CD4-positive, CD25-positive, alpha-beta regulatory T cell (primary cell): ENCODE measurements at regions not wholly inside any gene's neighbourhood (a gene's known extent, or its start where the extent isn't known, plus 50 kb on each side); places are given as distances from the start of the nearest gene placed in this dataset.

Experiments used
- ATAC-seq, 2 donors: fragments of 150-1000 bp; cut with Tn5 transposase; one replicate each; pipeline ENCODE4 v1.10.0; 2021; ENCODE audit warnings: low read depth in 2 of 2, moderate number of reproducible peaks in 2 of 2, moderate library complexity in 1 of 2
- DNase-seq, 3 donors: peaks; one replicate each; pipeline versions ENCODE4 v3.0.0 to v3.0.0-alpha.2; 2012 to 2022; ENCODE audit warnings: mixed read lengths in 1 of 3
- H3K27ac ChIP-seq: one replicate; pipeline ENCODE4 v1.7.0; 2013; ENCODE audit warnings: mild to moderate bottlenecking, low read length; ENCODE audit not compliant: insufficient read depth, poor library complexity, severe bottlenecking
- H3K27me3 ChIP-seq: one replicate; pipeline ENCODE4 v1.7.0; 2013; ENCODE audit warnings: low read length; ENCODE audit not compliant: control insufficient read depth, insufficient read depth
- H3K36me3 ChIP-seq: one replicate; pipeline ENCODE4 v1.7.0; 2013; ENCODE audit warnings: mild to moderate bottlenecking, low read length, moderate library complexity; ENCODE audit not compliant: control insufficient read depth, insufficient read depth
- H3K4me1 ChIP-seq: 2 replicates; pipeline ENCODE4 v1.7.0; 2013; ENCODE audit warnings: mild to moderate bottlenecking, low read length; ENCODE audit not compliant: insufficient read depth, control insufficient read depth, poor library complexity, severe bottlenecking
- H3K4me3 ChIP-seq: one replicate; pipeline ENCODE4 v1.7.0; 2013; ENCODE audit warnings: low read depth, mild to moderate bottlenecking, low read length, moderate library complexity
- H3K9me3 ChIP-seq, 2 experiments: 1 replicate in 1 of 2; 2 replicates in 1 of 2; pipeline ENCODE4 v1.7.0; 2013; ENCODE audit warnings: low read length in 2 of 2, mild to moderate bottlenecking in 1 of 2, moderate library complexity in 1 of 2; ENCODE audit not compliant: control insufficient read depth in 2 of 2
- H3K27ac Mint-ChIP-seq, 3 donors: one replicate each; pipeline ENCODE4 v1.8.0; 2020 to 2022; ENCODE audit warnings: mild to moderate bottlenecking in 3 of 3, mixed read lengths in 3 of 3, moderate library complexity in 2 of 3
- H3K27me3 Mint-ChIP-seq: one replicate; pipeline ENCODE4 v1.8.0; 2022; ENCODE audit warnings: mild to moderate bottlenecking, mixed read lengths
- H3K36me3 Mint-ChIP-seq: one replicate; pipeline ENCODE4 v1.8.0; 2020; ENCODE audit warnings: mixed read lengths
- H3K4me1 Mint-ChIP-seq, 4 donors: one replicate each; pipeline ENCODE4 v1.8.0; 2020 to 2022; ENCODE audit warnings: mixed read lengths in 4 of 4, mild to moderate bottlenecking in 1 of 4
- H3K4me3 Mint-ChIP-seq, 4 donors: one replicate each; pipeline ENCODE4 v1.8.0; 2020 to 2022; ENCODE audit warnings: mild to moderate bottlenecking in 4 of 4, mixed read lengths in 4 of 4, moderate library complexity in 3 of 4
- H3K9me3 Mint-ChIP-seq, 7 donors: one replicate each; pipeline ENCODE4 v1.8.0; 2020 to 2022; ENCODE audit warnings: mixed read lengths in 7 of 7, mild to moderate bottlenecking in 3 of 7, moderate library complexity in 2 of 7

DNA sequence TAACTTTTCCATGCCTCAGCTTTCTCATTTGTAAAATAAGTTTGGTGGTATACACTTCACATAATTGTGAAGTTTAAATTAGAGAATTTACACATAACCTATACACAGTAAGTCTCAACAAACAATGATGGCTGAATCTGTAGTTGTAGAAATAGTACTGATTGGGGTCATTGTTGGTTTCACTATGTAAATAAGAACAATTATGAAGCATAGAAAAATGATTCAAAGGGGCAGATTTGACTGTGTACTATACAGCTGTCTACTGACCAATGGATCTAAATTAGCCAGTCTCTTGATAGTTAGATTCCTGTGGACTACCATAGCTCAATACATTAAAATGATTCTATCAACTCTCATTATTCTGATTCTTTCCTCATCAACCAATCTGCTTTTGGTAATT, 181.1 kb upstream of the STXBP5 start:
- H3K9me3 Mint-ChIP-seq: no peaks in the 10 kb centered on the region
- no peak overlapping the region for H3K4me3 Mint-ChIP-seq
- no peak for DNase-seq
- Histone ChIP-seq H3K27ac (no peak overlapping the region), H3K36me3 (no peaks in the 10 kb centered on the region), H3K27me3 (no peaks in the 10 kb centered on the region), H3K4me1 (no peaks in the 10 kb centered on the region), H3K9me3 (no peaks in the 10 kb centered on the region), H3K4me3 (no peak overlapping the region)
- no peaks in the 10 kb centered on the region for H3K27me3 Mint-ChIP-seq
- H3K27ac Mint-ChIP-seq: no peak overlapping the region
- no peaks in the 10 kb centered on the region for H3K4me1 Mint-ChIP-seq
- no peak for ATAC-seq
- H3K36me3 Mint-ChIP-seq: no peaks in the 10 kb centered on the region

DNA sequence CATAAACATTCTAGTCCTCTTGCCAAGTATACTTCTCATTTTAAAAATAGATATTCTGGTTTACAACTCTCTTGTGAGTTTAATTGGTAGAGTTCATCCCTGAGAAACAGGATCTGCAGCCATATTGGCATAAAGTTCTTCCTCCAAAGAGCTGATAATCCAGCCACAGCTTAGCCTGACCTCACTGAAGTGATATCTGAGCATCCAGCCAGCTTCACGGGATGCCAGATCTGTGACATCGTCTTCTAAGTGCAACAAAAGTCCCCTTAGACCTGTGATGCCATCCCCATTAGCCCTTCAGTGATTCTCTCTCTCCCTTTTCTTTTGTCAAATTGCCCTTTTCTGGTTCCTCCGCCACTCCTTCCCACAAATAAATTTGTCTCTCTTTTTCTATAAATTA, 180.6 kb upstream of the STXBP5 start:
- H3K27ac Mint-ChIP-seq: no peak overlapping the region
- H3K27me3 ChIP-seq: no peaks in the 10 kb centered on the region
- H3K4me1 Mint-ChIP-seq: no peaks in the 10 kb centered on the region
- H3K36me3 ChIP-seq: no peaks in the 10 kb centered on the region
- no peak for ATAC-seq
- no peaks in the 10 kb centered on the region for H3K9me3 Mint-ChIP-seq
- no peak overlapping the region for H3K4me3 Mint-ChIP-seq
- no peak overlapping the region for H3K27ac ChIP-seq
- DNase-seq: no peak
- H3K4me3 ChIP-seq: no peak overlapping the region
- no peaks in the 10 kb centered on the region for H3K27me3 Mint-ChIP-seq
- no peaks in the 10 kb centered on the region for H3K36me3 Mint-ChIP-seq
- no peaks in the 10 kb centered on the region for H3K9me3 ChIP-seq
- no peaks in the 10 kb centered on the region for H3K4me1 ChIP-seq

- no peaks in the 10 kb centered on the region for H3K9me3 ChIP-seq
- no peak overlapping the region for H3K4me3 Mint-ChIP-seq
- H3K36me3 ChIP-seq: no peaks in the 10 kb centered on the region
- H3K4me3 ChIP-seq: no peak overlapping the region
- no peaks in the 10 kb centered on the region for H3K36me3 Mint-ChIP-seq
- H3K4me1 Mint-ChIP-seq: no peaks in the 10 kb centered on the region
- no peak for ATAC-seq
- peaks cover 0 to 3% (median 1%) of the 10 kb centered on the region in 7 donors for H3K9me3 Mint-ChIP-seq
- no peak overlapping the region for H3K27ac ChIP-seq
- H3K27ac Mint-ChIP-seq: no peak overlapping the region
- H3K27me3 Mint-ChIP-seq: no peaks in the 10 kb centered on the region
- no peaks in the 10 kb centered on the region for H3K4me1 ChIP-seq
- no peak for DNase-seq
- no peaks in the 10 kb centered on the region for H3K27me3 ChIP-seq
These were observed 174.3 kb upstream of the STXBP5 start for GRCh38 chr6:147029923-147030322.

DNA sequence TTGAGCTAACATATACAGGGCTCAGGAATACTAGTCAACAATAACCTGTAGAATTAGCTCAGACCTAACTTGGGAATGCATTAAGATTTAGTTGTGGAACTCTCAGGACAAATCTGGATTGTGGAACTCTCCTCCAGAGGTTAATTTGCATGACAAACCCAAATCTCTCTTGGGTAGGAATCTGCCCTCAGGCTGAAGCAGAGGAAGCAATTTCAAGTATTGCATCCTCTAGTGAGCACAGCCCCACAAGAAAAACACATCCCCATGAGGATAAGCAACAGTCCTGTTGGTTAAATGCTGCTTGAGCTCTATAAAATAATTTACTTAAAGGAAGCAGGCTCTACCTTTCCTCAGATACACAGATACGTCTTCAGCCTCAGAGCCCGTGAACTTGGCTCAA, 170.9 kb upstream of the STXBP5 start:
- no peaks in the 10 kb centered on the region for H3K4me1 ChIP-seq
- H3K4me3 Mint-ChIP-seq: no peak overlapping the region
- no peaks in the 10 kb centered on the region for H3K36me3 Mint-ChIP-seq
- H3K27me3 ChIP-seq: no peaks in the 10 kb centered on the region
- H3K4me1 Mint-ChIP-seq: no peaks in the 10 kb centered on the region
- no peak overlapping the region for H3K27ac ChIP-seq
- no peaks in the 10 kb centered on the region for H3K36me3 ChIP-seq
- H3K9me3 Mint-ChIP-seq: peaks cover 0 to 3% (median 1%) of the 10 kb centered on the region in 7 donors
- DNase-seq: no peak
- H3K27me3 Mint-ChIP-seq: no peaks in the 10 kb centered on the region
- H3K27ac Mint-ChIP-seq: no peak overlapping the region
- ATAC-seq: no peak
- no peaks in the 10 kb centered on the region for H3K9me3 ChIP-seq
- H3K4me3 ChIP-seq: no peak overlapping the region

- Histone ChIP-seq H3K36me3 (no peaks in the 10 kb centered on the region), H3K27me3 (no peaks in the 10 kb centered on the region), H3K4me1 (no peaks in the 10 kb centered on the region), H3K4me3 (no peak overlapping the region), H3K27ac (no peak overlapping the region), H3K9me3 (no peaks in the 10 kb centered on the region)
- no peaks in the 10 kb centered on the region for H3K36me3 Mint-ChIP-seq
- ATAC-seq: no peak
- DNase-seq: no peak
- H3K4me1 Mint-ChIP-seq: no peaks in the 10 kb centered on the region
- no peaks in the 10 kb centered on the region for H3K27me3 Mint-ChIP-seq
- peaks cover 0 to 3% (median 1%) of the 10 kb centered on the region in 7 donors for H3K9me3 Mint-ChIP-seq
- H3K4me3 Mint-ChIP-seq: no peak overlapping the region
- no peak overlapping the region for H3K27ac Mint-ChIP-seq
These were observed 168.3 kb upstream of the STXBP5 start for GRCh38 chr6:147035886-147036285.

DNA sequence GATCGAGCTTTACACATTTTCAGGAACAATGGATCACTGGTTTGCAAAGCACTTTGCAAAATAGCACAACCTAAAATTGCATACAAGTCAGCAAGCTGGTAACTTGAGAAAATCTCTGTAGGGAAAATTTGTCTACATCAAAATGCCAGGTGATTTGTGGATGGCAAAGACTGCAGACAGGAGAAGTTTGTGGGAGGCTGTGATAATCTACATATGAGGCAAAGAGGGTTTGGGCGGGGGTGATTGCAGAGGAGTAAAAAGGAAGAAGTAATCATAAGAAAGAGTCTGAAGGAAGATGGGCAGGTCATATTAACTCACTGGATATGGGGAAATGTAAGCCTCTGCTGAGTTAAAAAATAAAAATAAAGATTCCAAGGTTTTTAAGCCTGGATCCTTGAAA, 166.3 kb upstream of the STXBP5 start:
- Mint-ChIP-seq H3K27ac (no peak overlapping the region), H3K27me3 (no peaks in the 10 kb centered on the region)
- no peaks in the 10 kb centered on the region for H3K9me3 ChIP-seq

GRCh38 chr6:147040121-147040910, 163.9 kb upstream of the STXBP5 start:
- Histone ChIP-seq H3K4me3 (no peak overlapping the region), H3K4me1 (no peaks in the 10 kb centered on the region), H3K27ac (no peak overlapping the region), H3K36me3 (no peaks in the 10 kb centered on the region), H3K27me3 (no peaks in the 10 kb centered on the region), H3K9me3 (peaks cover 4 to 9% of the 10 kb centered on the region in 2 experiments)
- H3K27me3 Mint-ChIP-seq: no peaks in the 10 kb centered on the region
- DNase-seq (no peak), ATAC-seq (no peak)
- no peak overlapping the region for H3K4me3 Mint-ChIP-seq
- no peaks in the 10 kb centered on the region for H3K36me3 Mint-ChIP-seq
- H3K9me3 Mint-ChIP-seq: peaks cover 0 to 15% (median 2%) of the 10 kb centered on the region in 7 donors
- no peaks in the 10 kb centered on the region for H3K4me1 Mint-ChIP-seq
- no peak overlapping the region for H3K27ac Mint-ChIP-seq

More for the DNA sequence above, 166.3 kb upstream of the STXBP5 start:
- Histone ChIP-seq H3K27ac (no peak overlapping the region), H3K27me3 (no peaks in the 10 kb centered on the region), H3K36me3 (no peaks in the 10 kb centered on the region), H3K4me1 (no peaks in the 10 kb centered on the region), H3K4me3 (no peak overlapping the region)
- Mint-ChIP-seq H3K36me3 (no peaks in the 10 kb centered on the region), H3K9me3 (peaks cover 0 to 3% (median 0%) of the 10 kb centered on the region in 7 donors), H3K4me3 (no peak overlapping the region), H3K4me1 (no peaks in the 10 kb centered on the region)
- ATAC-seq (no peak), DNase-seq (no peak)

- no peak for ATAC-seq
- H3K9me3 Mint-ChIP-seq: peaks cover 0 to 15% (median 2%) of the 10 kb centered on the region in 7 donors
- no peaks in the 10 kb centered on the region for H3K27me3 Mint-ChIP-seq
- H3K4me1 ChIP-seq: no peaks in the 10 kb centered on the region
- H3K27ac Mint-ChIP-seq: no peak overlapping the region
- no peaks in the 10 kb centered on the region for H3K4me1 Mint-ChIP-seq
- no peak overlapping the region for H3K27ac ChIP-seq
- H3K4me3 ChIP-seq: no peak overlapping the region
- no peaks in the 10 kb centered on the region for H3K27me3 ChIP-seq
- no peak overlapping the region for H3K4me3 Mint-ChIP-seq
- H3K36me3 Mint-ChIP-seq: no peaks in the 10 kb centered on the region
- H3K36me3 ChIP-seq: no peaks in the 10 kb centered on the region
- peaks cover 4 to 9% of the 10 kb centered on the region in 2 experiments for H3K9me3 ChIP-seq
- no peak for DNase-seq
These were observed 161.5 kb upstream of the STXBP5 start for GRCh38 chr6:147042679-147043078.
